SK-N-MC (cell line): ENCODE measurements at regions not wholly inside any gene's neighbourhood (a gene's known extent, or its start where the extent isn't known, plus 50 kb on each side); places are given as distances from the start of the nearest gene placed in this dataset.

Source experiments
- EZH2 ChIP-seq: fragments of 200-600 bp; sonication (generic); IDR thresholded peaks from one replicate; pipeline ENCODE4 v1.6.1; 2017; ENCODE audit warnings: antibody characterized with exemption
- FOXP2 ChIP-seq: optimal IDR thresholded peaks from 2 replicates; pipeline ENCODE3; 2011; ENCODE audit warnings: mild to moderate bottlenecking, moderate library complexity; ENCODE audit not compliant: insufficient read depth; ENCODE audit errors: extremely low read length, control extremely low read depth
- POLR2AphosphoS5 ChIP-seq: IDR thresholded peaks from 2 replicates; pipeline ENCODE4 v1.6.1; 2012; ENCODE audit warnings: mild to moderate bottlenecking, low read depth, low read length, borderline replicate concordance

GRCh38 chr2:238785528-238785860 lies 62.4 kb upstream of the TWIST2 start:
- TF ChIP-seq POLR2AphosphoS5 (no peak), EZH2 (no peak), FOXP2 (no peak)
